ENCODE measurements at regions not wholly inside any gene's neighbourhood (a gene's known extent, or its start where the extent isn't known, plus 50 kb on each side); places are given as distances from the start of the nearest gene placed in this dataset.

DNA sequence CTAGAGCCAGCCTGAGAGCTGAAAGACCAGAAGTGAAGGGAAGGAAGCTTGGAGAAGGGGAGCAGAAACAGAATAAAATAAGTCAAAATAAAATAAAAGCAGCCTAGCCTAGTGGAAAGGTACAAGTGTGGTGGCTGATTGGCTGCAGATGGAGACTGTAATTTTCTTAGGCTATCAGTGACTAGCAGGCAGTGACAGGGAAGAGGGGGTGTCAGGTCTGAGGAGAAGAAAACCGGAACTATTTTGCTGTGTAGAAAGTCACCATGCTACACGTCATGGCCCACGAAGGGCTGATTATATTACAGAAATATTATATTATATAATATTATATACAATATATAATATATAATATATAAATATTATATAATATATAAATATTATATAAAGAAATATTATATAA lies 98.1 kb upstream of the TAF11L2 start:
- TF ChIP-seq, protein P1, sequence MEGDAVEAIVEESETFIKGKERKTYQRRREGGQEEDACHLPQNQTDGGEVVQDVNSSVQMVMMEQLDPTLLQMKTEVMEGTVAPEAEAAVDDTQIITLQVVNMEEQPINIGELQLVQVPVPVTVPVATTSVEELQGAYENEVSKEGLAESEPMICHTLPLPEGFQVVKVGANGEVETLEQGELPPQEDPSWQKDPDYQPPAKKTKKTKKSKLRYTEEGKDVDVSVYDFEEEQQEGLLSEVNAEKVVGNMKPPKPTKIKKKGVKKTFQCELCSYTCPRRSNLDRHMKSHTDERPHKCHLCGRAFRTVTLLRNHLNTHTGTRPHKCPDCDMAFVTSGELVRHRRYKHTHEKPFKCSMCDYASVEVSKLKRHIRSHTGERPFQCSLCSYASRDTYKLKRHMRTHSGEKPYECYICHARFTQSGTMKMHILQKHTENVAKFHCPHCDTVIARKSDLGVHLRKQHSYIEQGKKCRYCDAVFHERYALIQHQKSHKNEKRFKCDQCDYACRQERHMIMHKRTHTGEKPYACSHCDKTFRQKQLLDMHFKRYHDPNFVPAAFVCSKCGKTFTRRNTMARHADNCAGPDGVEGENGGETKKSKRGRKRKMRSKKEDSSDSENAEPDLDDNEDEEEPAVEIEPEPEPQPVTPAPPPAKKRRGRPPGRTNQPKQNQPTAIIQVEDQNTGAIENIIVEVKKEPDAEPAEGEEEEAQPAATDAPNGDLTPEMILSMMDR (conservative IDR thresholded peaks at IDR 0.05; ENCODE audit: low read depth, low read length): no peak

GRCh38 chr5:17400724-17401469 lies 97.1 kb upstream of the TAF11L2 start:
- TF ChIP-seq, protein P1 (conservative IDR thresholded peaks at IDR 0.05; ENCODE audit: low read depth, low read length): no peak
- DNase-seq (ENCODE audit: low read depth): no peak
- H3K4me3 ChIP-seq (ENCODE audit: low read depth, low read length): no peak overlapping the region

More for the DNA sequence above, 98.1 kb upstream of the TAF11L2 start:
- no peak for DNase-seq (ENCODE audit: low read depth)
- no peak overlapping the region for H3K4me3 ChIP-seq (ENCODE audit: low read depth, low read length)

DNA sequence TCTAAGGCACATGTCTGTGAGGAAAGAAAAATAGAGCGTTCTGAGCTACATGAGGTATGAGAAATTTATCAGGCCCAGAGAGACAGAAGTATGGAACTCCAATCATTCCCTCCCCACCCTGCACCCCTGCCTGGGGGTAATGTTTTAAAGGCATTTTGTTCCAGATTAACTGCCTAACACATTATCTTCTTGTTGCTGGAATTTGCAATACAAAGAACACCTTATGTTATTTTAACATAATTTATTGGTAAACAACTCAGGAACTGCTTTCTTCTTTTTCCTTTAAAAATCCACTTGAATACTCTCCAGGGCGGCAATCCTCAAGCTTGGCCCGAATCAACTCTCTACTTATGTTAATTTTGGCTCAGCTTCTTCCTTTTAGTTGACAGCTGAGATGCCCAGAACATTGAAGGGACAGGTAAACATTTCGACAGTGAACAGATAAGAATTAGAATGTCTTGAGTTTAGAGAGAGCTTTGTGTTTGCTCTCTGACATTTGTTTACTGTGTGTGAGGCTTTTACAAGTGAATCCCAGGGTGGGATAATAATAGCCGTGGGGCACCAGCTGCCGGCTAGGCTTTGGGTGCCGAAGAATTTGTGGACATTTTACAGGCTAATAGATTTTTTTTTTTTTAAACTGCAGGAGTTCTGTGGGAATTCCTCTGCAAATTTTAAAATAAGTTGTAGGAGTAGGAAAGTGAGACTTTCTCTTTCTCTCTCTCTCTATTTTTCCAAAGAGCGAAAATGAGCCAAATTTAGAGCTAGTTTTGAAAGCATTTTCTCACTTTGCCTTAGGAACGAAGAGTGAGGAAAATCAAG lies 96.4 kb upstream of the TAF11L2 start:
- DNase-seq (ENCODE audit: low read depth): no peak
- TF ChIP-seq, protein P1 (conservative IDR thresholded peaks at IDR 0.05; ENCODE audit: low read depth, low read length): no peak
- no peak overlapping the region for H3K4me3 ChIP-seq (ENCODE audit: low read depth, low read length)

DNA sequence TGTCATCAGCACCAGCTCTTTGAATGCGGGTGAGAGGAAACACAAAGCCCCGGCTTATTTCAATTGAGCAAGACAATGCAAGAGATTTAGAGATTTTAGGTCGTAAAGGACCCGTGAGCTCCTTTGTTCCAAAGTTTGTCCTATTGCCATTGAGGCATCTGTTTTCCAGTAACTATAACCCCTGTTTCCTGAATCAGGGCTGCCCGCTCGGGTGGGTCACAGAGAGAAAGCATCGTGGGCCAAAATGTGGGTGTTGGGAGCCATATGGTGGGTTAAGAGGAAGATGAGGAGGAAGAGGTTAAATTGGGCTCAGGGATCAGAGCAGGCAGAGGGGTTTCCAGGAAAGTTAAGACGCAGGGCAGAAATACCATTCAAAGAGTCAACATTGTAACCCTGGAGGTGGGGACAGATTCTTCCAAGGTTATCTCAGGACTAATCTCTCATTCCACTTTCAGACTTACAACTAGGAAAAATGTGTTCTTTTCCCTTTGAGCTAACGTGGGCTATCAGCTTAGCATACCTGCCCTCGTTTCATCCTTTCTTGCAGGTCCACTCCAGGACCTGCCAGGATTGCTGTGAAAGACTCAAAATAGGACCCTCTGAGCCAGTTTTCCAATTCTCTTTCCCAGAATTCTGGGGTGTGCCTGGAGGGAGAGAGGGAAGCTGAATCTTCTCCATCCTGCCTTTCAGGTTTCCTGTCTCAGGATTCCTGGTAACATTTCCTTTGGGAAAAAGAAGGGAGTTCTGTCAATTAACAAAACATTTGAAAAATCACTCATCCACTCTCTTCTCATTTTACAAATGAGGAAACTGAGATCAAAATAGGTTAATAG lies 95.5 kb upstream of the TAF11L2 start:
- H3K4me3 ChIP-seq (ENCODE audit: low read depth, low read length): no peak overlapping the region
- TF ChIP-seq, protein P1 (conservative IDR thresholded peaks at IDR 0.05; ENCODE audit: low read depth, low read length): no peak
- no peak for DNase-seq (ENCODE audit: low read depth)

- TF ChIP-seq, protein P1 (conservative IDR thresholded peaks at IDR 0.05; ENCODE audit: low read depth, low read length): no peak
- DNase-seq (ENCODE audit: low read depth): no peak
- no peak overlapping the region for H3K4me3 ChIP-seq (ENCODE audit: low read depth, low read length)
Measured at GRCh38 chr5:17403695-17404490, 94.1 kb upstream of the TAF11L2 start.

DNA sequence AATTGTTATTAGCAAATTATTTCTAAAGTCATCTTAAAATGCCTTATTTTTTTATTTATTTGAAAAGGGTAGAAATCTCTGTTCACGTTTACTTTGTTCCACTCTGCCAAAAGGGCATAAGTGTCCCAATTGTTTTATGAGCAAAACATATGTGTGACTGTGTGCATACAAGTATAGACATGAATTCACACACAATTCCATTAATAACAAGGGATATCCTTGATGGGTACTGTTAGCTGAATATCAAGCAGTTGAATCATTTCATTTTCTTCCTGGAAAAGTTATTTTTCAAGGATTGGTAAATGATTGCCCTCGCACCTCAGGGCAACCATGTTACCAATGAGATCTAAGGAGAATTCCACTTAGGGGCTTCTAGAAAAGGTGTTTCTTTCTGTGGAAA lies 92.1 kb upstream of the TAF11L2 start:
- TF ChIP-seq, protein P1 (conservative IDR thresholded peaks at IDR 0.05; ENCODE audit: low read depth, low read length): no peak
- H3K4me3 ChIP-seq (ENCODE audit: low read depth, low read length): no peak overlapping the region
- DNase-seq (ENCODE audit: low read depth): no peak
